ENCODE measurements at regions not wholly inside any gene's neighbourhood (a gene's known extent, or its start where the extent isn't known, plus 50 kb on each side); places are given as distances from the start of the nearest gene placed in this dataset.

GRCh38 chr3:187805774-187806173 is 60.5 kb upstream of the BCL6 start:
- no peaks in the 10 kb centered on the region; the same call in 1 of the 2 replicates for H3K27me3 ChIP-seq (ENCODE audit: control insufficient read depth, insufficient read depth, low read length)
- H3K36me3 ChIP-seq (ENCODE audit: control insufficient read depth, insufficient read depth, low read length) = no peaks in the 10 kb centered on the region
- H3K4me3 ChIP-seq (ENCODE audit: low read depth, low read length) = no peak overlapping the region
- POLR2A ChIA-PET = no interaction called here
- TF ChIP-seq, protein P1, sequence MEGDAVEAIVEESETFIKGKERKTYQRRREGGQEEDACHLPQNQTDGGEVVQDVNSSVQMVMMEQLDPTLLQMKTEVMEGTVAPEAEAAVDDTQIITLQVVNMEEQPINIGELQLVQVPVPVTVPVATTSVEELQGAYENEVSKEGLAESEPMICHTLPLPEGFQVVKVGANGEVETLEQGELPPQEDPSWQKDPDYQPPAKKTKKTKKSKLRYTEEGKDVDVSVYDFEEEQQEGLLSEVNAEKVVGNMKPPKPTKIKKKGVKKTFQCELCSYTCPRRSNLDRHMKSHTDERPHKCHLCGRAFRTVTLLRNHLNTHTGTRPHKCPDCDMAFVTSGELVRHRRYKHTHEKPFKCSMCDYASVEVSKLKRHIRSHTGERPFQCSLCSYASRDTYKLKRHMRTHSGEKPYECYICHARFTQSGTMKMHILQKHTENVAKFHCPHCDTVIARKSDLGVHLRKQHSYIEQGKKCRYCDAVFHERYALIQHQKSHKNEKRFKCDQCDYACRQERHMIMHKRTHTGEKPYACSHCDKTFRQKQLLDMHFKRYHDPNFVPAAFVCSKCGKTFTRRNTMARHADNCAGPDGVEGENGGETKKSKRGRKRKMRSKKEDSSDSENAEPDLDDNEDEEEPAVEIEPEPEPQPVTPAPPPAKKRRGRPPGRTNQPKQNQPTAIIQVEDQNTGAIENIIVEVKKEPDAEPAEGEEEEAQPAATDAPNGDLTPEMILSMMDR (IDR thresholded peaks at IDR 0.05; ENCODE audit: insufficient read depth, low read depth, low read length) = no peak
- CTCF ChIA-PET = no interaction called here
- DNase-seq (ENCODE audit: low read depth) = no peak

GRCh38 chr3:187807086-187807862 is 62.0 kb upstream of the BCL6 start:
- CTCF ChIA-PET = interaction anchor here (1.3 to 1.5 kb wide), 2 partner anchors 66 to 348 kb away, joined by 3 read pairs; no protein-coding TSS in a partner anchor
- TF ChIP-seq, protein P1 (IDR thresholded peaks at IDR 0.05; ENCODE audit: insufficient read depth, low read depth, low read length) = no peak
- H3K36me3 ChIP-seq (ENCODE audit: control insufficient read depth, insufficient read depth, low read length) = no peaks in the 10 kb centered on the region
- H3K4me3 ChIP-seq (ENCODE audit: low read depth, low read length) = no peak overlapping the region
- POLR2A ChIA-PET = no interaction called here
- no peaks in the 10 kb centered on the region; the same call in 1 of the 2 replicates for H3K27me3 ChIP-seq (ENCODE audit: control insufficient read depth, insufficient read depth, low read length)
- no peak for DNase-seq (ENCODE audit: low read depth)

GRCh38 chr3:187808527-187808895 is 63.2 kb upstream of the BCL6 start:
- POLR2A ChIA-PET = no interaction called here
- TF ChIP-seq, protein P1 (IDR thresholded peaks at IDR 0.05; ENCODE audit: insufficient read depth, low read depth, low read length) = no peak
- CTCF ChIA-PET = interaction anchor here (1.5 kb wide), 1 partner anchor 68 kb away, joined by 3 read pairs; no protein-coding TSS in a partner anchor
- no peaks in the 10 kb centered on the region; the same call in 1 of the 2 replicates for H3K27me3 ChIP-seq (ENCODE audit: control insufficient read depth, insufficient read depth, low read length)
- DNase-seq (ENCODE audit: low read depth) = no peak
- H3K36me3 ChIP-seq (ENCODE audit: control insufficient read depth, insufficient read depth, low read length) = no peaks in the 10 kb centered on the region
- H3K4me3 ChIP-seq (ENCODE audit: low read depth, low read length) = no peak overlapping the region

GRCh38 chr3:187809612-187809991 is 64.3 kb upstream of the BCL6 start:
- no peaks in the 10 kb centered on the region; the same call in 1 of the 2 replicates for H3K27me3 ChIP-seq (ENCODE audit: control insufficient read depth, insufficient read depth, low read length)
- H3K4me3 ChIP-seq (ENCODE audit: low read depth, low read length) = no peak overlapping the region
- POLR2A ChIA-PET = no interaction called here
- H3K36me3 ChIP-seq (ENCODE audit: control insufficient read depth, insufficient read depth, low read length) = no peaks in the 10 kb centered on the region
- no peak for DNase-seq (ENCODE audit: low read depth)
- CTCF ChIA-PET = no interaction called here
- TF ChIP-seq, protein P1 (IDR thresholded peaks at IDR 0.05; ENCODE audit: insufficient read depth, low read depth, low read length) = no peak

GRCh38 chr3:187810021-187810446 is 64.8 kb upstream of the BCL6 start:
- DNase-seq (ENCODE audit: low read depth) = no peak

More at GRCh38 chr3:187810021-187810446, 64.8 kb upstream of the BCL6 start:
- Histone ChIP-seq H3K27me3 (ENCODE audit: control insufficient read depth, insufficient read depth, low read length) (no peaks in the 10 kb centered on the region; the same call in 1 of the 2 replicates), H3K4me3 (ENCODE audit: low read depth, low read length) (no peak overlapping the region), H3K36me3 (ENCODE audit: control insufficient read depth, insufficient read depth, low read length) (no peaks in the 10 kb centered on the region)
- TF ChIP-seq, protein P1 (IDR thresholded peaks at IDR 0.05; ENCODE audit: insufficient read depth, low read depth, low read length) = no peak
- CTCF ChIA-PET = interaction anchor here (0.9 to 1.4 kb wide), 2 partner anchors 11 to 14 kb away, joined by 3 to 4 read pairs; no protein-coding TSS in a partner anchor
- POLR2A ChIA-PET = interaction anchor here (0.6 kb wide), 1 partner anchor 404 kb away, joined by 3 read pairs; no protein-coding TSS in a partner anchor

Measured in BJ (cell line).